CD4-positive, alpha-beta T cell treated with Interferon gamma for 1 hour (primary cell): ENCODE measurements at regions not wholly inside any gene's neighbourhood (a gene's known extent, or its start where the extent isn't known, plus 50 kb on each side); places are given as distances from the start of the nearest gene placed in this dataset.

ENCODE experiments used
- DNase-seq: peaks from one replicate; pipeline ENCODE4 v3.0.0-alpha.2; 2020

DNA sequence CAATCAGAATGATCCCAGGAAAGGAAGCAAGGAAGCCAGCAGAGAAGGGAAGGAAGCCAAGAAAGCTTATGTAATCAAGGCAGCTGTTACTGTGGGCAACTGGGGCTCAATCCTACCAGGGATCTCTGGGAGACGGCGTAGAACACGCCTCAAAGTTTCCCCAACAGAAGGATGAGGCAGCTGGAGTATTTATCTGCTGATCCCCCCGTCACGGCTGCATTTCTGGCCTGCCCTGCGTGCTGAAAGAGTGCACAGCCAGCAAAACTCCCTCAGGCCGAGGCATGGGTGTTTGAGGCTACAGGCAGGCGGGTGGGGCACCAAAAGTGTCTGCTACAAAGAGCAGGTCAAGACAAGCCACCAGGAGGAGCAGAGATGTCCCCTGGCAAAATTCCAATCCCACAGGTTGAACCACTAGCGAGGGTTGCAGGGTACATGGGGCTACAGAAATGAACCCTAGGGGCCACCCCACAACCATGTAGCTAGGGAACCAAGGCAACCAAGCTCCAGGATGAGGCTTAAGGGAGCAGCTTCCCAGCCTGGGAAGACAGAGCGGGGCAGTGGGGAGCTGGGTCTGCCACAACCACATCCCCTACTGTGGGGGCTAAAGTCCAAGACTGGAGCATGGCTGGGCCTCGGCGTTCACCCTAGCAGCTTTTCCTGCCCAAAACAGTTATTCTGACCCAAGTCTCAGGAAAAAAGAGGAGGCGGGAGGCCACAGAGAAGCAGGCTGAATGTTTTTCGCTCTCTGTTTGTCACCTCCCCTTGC, 113.4 kb downstream of the BCOR start:
- DNase-seq: no peak

DNA sequence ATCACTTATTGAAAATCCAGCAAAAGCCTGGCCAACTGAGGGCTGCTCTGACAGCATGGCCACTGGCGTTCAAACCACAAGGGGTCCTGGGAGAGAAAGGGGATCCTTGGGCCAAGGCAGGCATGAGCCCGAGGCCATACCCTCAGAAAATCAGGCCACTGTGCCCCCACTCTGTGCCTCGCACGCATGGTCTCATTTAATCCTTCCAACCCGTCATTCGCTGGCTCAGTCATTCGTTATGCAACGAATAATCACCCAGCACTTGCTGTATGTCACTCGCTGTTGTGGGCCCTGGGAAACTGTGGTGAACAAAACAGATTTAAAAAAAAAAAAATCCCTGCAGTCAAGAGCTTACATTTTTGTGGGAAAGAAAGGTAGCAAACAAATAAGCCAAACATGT, 112.7 kb downstream of the BCOR start:
- DNase-seq: no peak

DNA sequence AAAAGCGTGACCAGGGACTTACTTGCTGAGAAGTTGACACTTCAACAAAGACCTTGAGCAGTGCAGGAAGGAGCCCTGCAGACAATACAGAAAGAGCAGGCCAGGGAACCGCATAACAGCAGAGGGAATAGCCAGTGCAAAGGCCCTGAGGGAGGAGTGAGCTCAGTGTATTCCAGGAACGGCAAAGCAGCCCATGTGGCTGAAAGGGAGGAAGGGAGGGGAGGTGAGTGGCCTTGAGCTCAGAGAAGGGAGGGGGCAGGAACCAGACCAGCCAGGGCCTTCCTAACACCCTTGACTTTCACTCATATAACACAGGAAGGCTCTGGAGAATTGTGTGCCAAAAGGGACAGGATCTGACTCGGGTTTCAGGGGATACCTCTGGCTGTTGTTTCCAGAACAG, 112.2 kb downstream of the BCOR start:
- no peak for DNase-seq

DNA sequence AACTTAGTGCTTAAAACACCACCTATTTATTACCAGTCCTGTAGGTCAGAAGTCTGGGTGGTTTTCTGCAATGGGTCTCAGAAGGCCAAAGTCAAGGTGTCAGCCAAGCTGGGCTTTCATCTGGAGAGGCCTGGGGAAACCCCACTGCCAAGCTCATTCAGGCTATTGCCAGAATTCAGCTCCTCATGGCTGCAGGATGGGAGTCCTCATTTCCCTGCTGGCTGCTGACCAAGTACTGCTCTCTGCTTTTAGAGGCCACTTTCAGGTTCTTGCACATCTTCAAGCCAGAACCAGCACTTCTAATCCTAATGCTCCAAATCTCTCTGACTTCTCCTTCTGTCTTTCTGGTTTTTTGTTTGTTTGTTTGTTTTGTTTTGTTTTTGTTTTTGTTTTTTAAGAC, 109.3 kb downstream of the BCOR start:
- DNase-seq: no peak

DNA sequence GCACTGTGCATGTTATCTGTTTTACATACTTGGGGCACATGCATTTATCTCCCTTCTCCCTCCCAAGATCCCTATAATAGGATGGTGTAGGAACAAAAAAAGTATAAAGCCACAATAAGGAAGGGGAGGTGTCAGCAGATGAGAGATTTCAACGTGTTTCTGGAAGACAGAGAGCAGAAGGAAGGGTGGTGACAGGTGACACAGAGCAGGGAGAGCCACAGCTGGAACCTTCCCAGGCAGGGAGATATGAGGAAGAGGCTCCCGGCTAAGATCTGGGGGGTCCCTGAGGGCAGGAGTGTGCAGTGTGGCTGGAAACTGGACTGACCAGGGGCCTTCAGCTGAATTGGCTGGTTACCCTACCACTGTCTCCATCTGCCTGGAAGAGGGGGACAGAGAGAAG, 107.4 kb downstream of the BCOR start:
- DNase-seq: no peak

DNA sequence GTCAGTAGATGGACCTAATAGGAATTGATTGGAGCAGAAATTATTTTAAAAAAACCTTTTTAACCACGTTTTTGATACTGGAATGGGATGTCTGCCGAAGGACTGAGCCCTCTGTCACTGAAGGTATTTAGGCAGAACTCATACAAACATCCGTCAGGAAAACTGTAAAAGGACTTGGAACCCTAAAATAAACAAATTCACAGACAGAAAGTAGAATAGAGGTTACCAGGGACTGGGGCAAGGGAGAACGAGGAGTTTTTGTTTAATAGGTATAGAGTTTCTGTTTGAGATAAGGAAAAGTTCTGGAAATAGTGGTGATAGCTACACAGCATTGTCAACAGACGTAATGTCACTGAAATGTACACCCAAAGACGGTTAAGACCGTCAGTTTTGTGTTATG, 105.5 kb downstream of the BCOR start:
- DNase-seq: no peak

DNA sequence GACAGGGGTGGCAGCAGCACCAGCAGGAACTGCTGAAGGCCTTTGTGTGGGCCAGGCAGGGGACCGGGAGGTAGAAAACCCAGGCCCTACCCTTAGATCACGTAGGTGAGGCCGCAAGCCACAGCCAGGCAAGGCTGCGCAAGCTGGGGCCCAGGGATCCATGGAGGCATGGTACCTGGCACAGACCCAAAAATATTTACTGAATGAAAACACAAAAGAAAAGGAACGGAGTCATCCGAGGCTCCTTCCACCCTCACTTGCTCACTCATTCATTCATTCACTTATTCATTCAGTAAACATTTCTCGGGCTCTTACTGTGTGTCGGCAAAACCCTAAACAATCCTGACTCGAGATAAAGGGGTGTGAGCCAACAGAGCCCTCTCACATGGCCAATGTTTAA, 102.3 kb downstream of the BCOR start:
- DNase-seq: no peak

DNA sequence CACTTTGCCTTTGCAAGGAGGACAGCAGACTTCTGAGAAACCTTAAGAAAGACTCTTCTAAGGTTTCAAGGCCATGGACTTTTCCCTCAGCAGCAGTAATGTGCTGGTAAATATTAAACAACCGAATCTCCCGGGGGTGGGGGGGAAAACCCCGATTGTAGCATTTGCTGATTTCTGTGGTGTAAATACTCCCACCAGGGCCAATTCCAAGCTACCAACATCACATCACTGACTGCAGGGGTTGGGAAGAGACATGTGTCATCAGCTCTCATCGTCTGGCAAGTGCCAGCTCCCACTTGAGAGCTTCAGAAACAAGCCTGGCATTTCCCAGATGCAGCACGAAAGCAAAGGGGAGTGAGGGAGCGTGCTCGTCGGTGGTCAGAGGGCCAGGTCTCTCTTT, 101.2 kb downstream of the BCOR start:
- no peak for DNase-seq

DNA sequence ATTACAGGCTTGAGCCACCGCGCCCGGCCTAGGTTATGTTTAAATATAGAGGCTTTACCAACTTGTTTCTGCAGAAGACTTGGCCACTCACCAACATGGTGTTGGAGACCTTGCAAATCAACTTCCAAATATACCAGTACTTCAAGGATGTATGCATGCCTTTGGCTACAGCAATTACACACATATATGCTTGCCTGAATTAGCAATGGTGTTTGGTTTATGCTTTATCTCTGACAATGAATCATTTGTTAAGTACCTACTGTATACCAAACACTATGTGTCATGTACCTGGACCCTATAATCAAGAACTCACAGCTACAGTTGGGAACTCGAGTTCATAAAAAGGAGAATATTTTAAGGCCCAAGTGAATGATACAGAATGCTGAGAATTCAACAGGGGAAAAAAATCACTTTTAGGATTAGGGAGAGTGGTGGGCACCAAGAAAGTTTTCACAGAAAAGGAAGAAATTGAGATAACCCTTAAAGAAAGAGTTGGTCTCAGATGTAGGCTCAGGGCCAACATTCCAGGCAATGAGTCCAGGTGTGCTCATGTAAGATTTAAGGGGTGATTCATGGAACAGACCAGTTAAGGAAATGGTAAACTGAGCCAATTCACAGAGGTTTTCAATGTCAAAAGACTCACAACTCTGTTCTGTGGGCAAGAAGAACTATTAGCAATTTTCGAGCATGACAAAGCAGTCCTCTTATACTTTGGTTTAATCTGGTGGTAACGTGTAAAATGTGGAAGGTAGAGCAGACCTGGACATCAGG, 98.9 kb downstream of the BCOR start:
- DNase-seq: no peak
